DOHH2 (cell line): ENCODE measurements at regions not wholly inside any gene's neighbourhood (a gene's known extent, or its start where the extent isn't known, plus 50 kb on each side); places are given as distances from the start of the nearest gene placed in this dataset.

Source experiments
- CTCF ChIP-seq: fragments of 200-600 bp; sonication (generic); IDR thresholded peaks from one replicate; pipeline ENCODE4 v1.5.1; 2014; ENCODE audit warnings: antibody characterized with exemption, mild to moderate bottlenecking, low read depth, low read length; ENCODE audit not compliant: poor library complexity, severe bottlenecking
- EZH2phosphoT487 ChIP-seq: fragments of 200-600 bp; sonication (generic); IDR thresholded peaks from 2 replicates; pipeline ENCODE4 v1.6.1; 2017; ENCODE audit warnings: borderline replicate concordance, mild to moderate bottlenecking, antibody characterized with exemption, low read length, moderate library complexity, mixed read lengths

GRCh38 chr4:171478181-171478580 is 335.0 kb upstream of the GALNTL6 start:
- TF ChIP-seq CTCF = no peak
- TF ChIP-seq EZH2phosphoT487 = no peak
